Nephron progenitor cell (in vitro differentiated cells): ENCODE measurements at regions not wholly inside any gene's neighbourhood (a gene's known extent, or its start where the extent isn't known, plus 50 kb on each side); places are given as distances from the start of the nearest gene placed in this dataset.

Experiments
- DNase-seq: peaks from one replicate; pipeline ENCODE4 v3.0.0; 2021
- H3K27ac Mint-ChIP-seq: 2 replicates; pipeline ENCODE4 v1.8.0; 2021; ENCODE audit warnings: mild to moderate bottlenecking, moderate library complexity, mixed read lengths
- H3K27me3 Mint-ChIP-seq: 2 replicates; pipeline ENCODE4 v1.8.0; 2021; ENCODE audit warnings: mild to moderate bottlenecking, low read depth, mixed read lengths; ENCODE audit not compliant: poor library complexity
- H3K36me3 Mint-ChIP-seq: 2 replicates; pipeline ENCODE4 v1.8.0; 2021; ENCODE audit warnings: low read depth, mixed read lengths
- H3K4me1 Mint-ChIP-seq: 2 replicates; pipeline ENCODE4 v1.8.0; 2021; ENCODE audit warnings: mixed read lengths
- H3K4me3 Mint-ChIP-seq: 2 replicates; pipeline ENCODE4 v1.8.0; 2021; ENCODE audit warnings: mild to moderate bottlenecking, moderate library complexity, mixed read lengths
- H3K9me3 Mint-ChIP-seq: 2 replicates; pipeline ENCODE4 v1.8.0; 2021; ENCODE audit warnings: mild to moderate bottlenecking, moderate library complexity, mixed read lengths
- TF ChIP-seq, protein P1 (sequence below): fragments of 200-600 bp; sonication (generic); IDR thresholded peaks from 2 replicates; pipeline ENCODE4 v1.5.0; 2021; ENCODE audit warnings: antibody characterized with exemption

DNA sequence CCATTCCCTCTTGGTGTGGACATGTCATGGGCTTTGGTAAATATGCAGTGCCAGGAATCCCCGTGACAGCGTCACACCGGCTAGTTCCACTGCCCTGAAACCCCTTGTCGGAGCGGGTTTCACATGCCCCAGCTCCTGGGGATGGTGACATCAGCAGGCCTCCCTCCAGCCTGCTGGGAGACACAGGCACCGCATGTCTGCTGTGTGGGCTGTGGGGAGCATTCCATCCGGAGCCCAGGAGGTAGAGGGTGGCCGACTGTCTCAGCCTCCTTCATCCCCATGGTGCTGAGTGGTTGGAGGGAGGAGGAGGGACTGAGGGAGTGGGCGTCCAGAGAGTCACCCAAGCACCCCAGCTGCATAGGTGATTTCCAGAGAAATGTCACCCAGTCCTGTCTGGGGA lies 1161.1 kb downstream of the BRD1 start:
- no peak for DNase-seq
- no peak overlapping the region for H3K4me3 Mint-ChIP-seq
- H3K9me3 Mint-ChIP-seq = peaks cover 37% of the 10 kb centered on the region
- TF ChIP-seq, protein P1, sequence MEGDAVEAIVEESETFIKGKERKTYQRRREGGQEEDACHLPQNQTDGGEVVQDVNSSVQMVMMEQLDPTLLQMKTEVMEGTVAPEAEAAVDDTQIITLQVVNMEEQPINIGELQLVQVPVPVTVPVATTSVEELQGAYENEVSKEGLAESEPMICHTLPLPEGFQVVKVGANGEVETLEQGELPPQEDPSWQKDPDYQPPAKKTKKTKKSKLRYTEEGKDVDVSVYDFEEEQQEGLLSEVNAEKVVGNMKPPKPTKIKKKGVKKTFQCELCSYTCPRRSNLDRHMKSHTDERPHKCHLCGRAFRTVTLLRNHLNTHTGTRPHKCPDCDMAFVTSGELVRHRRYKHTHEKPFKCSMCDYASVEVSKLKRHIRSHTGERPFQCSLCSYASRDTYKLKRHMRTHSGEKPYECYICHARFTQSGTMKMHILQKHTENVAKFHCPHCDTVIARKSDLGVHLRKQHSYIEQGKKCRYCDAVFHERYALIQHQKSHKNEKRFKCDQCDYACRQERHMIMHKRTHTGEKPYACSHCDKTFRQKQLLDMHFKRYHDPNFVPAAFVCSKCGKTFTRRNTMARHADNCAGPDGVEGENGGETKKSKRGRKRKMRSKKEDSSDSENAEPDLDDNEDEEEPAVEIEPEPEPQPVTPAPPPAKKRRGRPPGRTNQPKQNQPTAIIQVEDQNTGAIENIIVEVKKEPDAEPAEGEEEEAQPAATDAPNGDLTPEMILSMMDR = no peak
- peaks cover 19% of the 10 kb centered on the region for H3K36me3 Mint-ChIP-seq
- H3K4me1 Mint-ChIP-seq = peaks cover 41% of the 10 kb centered on the region
- H3K27me3 Mint-ChIP-seq = peaks cover 15% of the 10 kb centered on the region
- H3K27ac Mint-ChIP-seq = no peak overlapping the region

DNA sequence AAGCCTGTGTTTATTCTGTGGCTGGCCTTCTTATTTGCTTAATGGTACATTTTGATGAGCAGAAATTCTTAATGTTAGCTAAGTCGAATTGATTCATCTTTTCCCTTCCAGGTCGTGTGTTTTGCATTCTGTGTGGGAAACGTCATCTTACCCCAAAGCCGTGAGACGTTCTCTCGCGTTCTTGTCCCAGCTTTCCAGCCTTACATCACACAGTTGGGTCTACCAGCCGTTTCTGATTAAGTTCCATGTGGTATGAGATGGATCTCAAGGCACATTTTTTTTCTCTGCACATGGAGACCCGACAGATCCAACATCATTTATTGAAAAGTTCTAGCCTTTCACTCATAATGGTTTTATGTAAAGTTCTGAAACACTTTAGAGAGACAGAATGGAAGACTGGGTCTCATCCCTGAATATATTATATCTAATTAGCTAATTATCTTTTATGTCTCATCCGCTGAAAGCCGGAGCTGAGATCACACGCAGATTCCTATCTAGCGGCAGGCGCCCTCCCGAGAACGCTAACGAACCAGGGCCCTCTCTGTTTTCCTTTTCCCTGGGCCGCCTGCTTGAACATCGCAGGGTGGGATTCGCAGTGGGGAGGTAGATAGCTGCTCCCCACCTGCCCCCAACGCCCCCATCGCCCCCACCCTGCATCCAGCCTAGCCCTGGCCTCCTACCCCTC lies 1162.2 kb downstream of the BRD1 start:
- H3K36me3 Mint-ChIP-seq = peaks cover 17% of the 10 kb centered on the region
- DNase-seq = no peak
- H3K4me3 Mint-ChIP-seq = no peak overlapping the region
- peaks cover 20% of the 10 kb centered on the region for H3K27me3 Mint-ChIP-seq
- no peak overlapping the region for H3K27ac Mint-ChIP-seq
- peaks cover 27% of the 10 kb centered on the region for H3K9me3 Mint-ChIP-seq
- TF ChIP-seq, protein P1 = no peak
- peaks cover 34% of the 10 kb centered on the region for H3K4me1 Mint-ChIP-seq

DNA sequence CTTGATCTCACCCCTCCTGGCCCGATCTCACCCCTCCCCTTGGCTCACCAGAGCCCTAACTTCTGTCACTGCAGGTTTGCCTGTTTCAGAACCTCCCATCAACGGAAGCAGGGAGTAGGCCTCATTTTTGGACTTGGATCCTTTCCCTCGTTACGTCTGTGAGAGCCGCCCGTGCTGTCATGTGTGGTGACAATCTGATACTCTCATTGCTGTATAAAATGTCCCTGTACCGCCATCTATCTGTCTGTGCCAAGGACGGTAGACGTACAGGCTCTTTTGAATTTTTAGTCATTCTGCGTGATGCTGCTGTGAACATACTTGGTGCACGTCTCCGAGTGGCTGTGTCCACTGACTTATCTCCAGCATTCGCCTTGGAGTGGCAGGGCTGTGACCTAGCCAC lies 1163.1 kb downstream of the BRD1 start:
- TF ChIP-seq, protein P1 = no peak

DNA sequence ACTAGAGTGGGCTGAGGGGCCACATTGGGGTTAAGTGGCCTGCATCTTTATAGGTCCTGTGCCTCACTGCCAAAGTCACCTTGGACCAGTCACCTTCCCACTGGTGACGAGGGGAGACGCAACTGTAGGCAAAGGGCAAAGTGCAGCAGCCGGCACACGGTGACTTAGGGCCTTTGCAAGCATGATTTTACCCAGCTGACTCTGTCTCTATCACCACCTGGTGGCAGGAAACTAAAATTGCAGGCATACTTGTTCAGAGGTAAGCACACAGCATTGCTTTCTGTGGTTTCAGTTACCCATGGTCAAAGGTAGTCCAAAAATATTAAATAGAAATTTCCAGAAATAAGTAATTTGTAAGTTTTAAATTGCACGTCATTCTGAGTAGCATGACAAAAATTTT lies 1164.4 kb downstream of the BRD1 start:
- H3K9me3 Mint-ChIP-seq = peaks cover 27% of the 10 kb centered on the region
- H3K27ac Mint-ChIP-seq = no peak overlapping the region
- H3K4me3 Mint-ChIP-seq = no peak overlapping the region
- TF ChIP-seq, protein P1 = peak; percentile 50
- DNase-seq = no peak
- peaks cover 17% of the 10 kb centered on the region for H3K36me3 Mint-ChIP-seq
- H3K27me3 Mint-ChIP-seq = peaks cover 30% of the 10 kb centered on the region
- H3K4me1 Mint-ChIP-seq = peaks cover 15% of the 10 kb centered on the region

More for the DNA sequence above, 1163.1 kb downstream of the BRD1 start:
- no peak for DNase-seq
- Mint-ChIP-seq H3K4me1 (peaks cover 25% of the 10 kb centered on the region), H3K36me3 (peaks cover 17% of the 10 kb centered on the region), H3K27ac (no peak overlapping the region), H3K27me3 (peaks cover 25% of the 10 kb centered on the region), H3K9me3 (peaks cover 27% of the 10 kb centered on the region), H3K4me3 (no peak overlapping the region)

DNA sequence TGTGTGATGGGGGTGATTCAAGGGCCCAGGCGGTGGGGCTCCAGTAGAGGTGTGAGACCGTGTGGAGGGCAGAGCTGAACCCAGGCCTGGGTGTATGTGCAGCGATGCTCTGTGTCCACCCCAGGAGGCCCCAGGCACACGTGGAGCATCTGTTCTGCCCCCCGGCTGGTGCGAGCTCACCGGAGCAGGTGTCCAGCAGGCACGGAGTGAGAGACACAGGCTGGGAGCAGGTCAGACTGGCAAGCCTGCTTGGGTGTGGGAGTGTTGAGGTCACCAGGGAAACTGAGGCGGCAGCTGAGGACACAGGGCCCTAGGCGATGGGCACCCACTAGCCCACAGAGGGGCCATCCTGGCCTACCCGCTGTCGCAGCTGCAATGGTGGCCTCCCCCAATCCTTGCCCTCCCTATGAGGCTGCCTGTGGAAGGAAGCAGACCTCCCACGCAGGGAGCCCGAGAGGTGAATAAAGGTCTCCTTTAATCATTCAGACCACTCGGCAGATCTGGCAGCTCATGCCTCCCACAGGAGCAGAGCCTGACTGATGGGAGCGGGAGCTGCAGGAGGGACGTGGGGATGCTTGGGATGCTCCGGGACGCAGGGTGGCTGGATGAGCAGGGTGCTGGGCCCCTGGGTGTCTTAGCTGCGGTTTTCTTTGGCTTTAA lies 1165.1 kb downstream of the BRD1 start:
- peak; percentile 30 for DNase-seq
- peaks cover 33% of the 10 kb centered on the region for H3K27me3 Mint-ChIP-seq
- peaks cover 27% of the 10 kb centered on the region for H3K9me3 Mint-ChIP-seq
- peaks cover 17% of the 10 kb centered on the region for H3K36me3 Mint-ChIP-seq
- H3K27ac Mint-ChIP-seq = no peak overlapping the region
- H3K4me1 Mint-ChIP-seq = peaks cover 15% of the 10 kb centered on the region
- TF ChIP-seq, protein P1 = no peak
- H3K4me3 Mint-ChIP-seq = no peak overlapping the region
